Heart left ventricle (tissue), 16 donors: ENCODE measurements at regions not wholly inside any gene's neighbourhood (a gene's known extent, or its start where the extent isn't known, plus 50 kb on each side); places are given as distances from the start of the nearest gene placed in this dataset.

ENCODE experiments used
- ATAC-seq, 4 donors: fragments of 200-7000 bp; cut with Tn5 transposase; one replicate each; pipeline ENCODE4 v1.9.1; 2020 to 2022; ENCODE audit warnings: moderate library complexity in 4 of 4, mild to moderate bottlenecking in 3 of 4, moderate number of reproducible peaks in 1 of 4
- DNase-seq, 5 donors: peaks; one replicate each; pipeline ENCODE4 v3.0.0-alpha.2; 2020
- H3K27ac ChIP-seq, 12 donors: fragments of 200-600 bp; sonication (generic) in 4 of 12; one replicate each; pipeline versions ENCODE4 v1.5.0 to v1.8.0; 2016 to 2022; ENCODE audit warnings: mild to moderate bottlenecking in 2 of 12
- H3K27me3 ChIP-seq, 9 donors: fragments of 200-600 bp; sonication (generic) in 2 of 9; one replicate each; pipeline versions ENCODE4 v1.5.1 to v1.8.0; 2016 to 2022; ENCODE audit warnings: mild to moderate bottlenecking in 3 of 9
- H3K36me3 ChIP-seq, 9 donors: fragments of 200-600 bp; sonication (generic) in 2 of 9; one replicate each; pipeline versions ENCODE4 v1.5.0 to v1.8.0; 2018 to 2022; ENCODE audit warnings: mild to moderate bottlenecking in 2 of 9
- H3K4me1 ChIP-seq, 12 donors: fragments of 200-600 bp; sonication (generic) in 4 of 12; one replicate each; pipeline versions ENCODE4 v1.5.0 to v1.8.0; 2016 to 2022; ENCODE audit warnings: mild to moderate bottlenecking in 3 of 12
- H3K4me3 ChIP-seq, 12 donors: fragments of 200-600 bp; sonication (generic) in 4 of 12; one replicate each; pipeline versions ENCODE4 v1.5.0 to v1.8.0; 2017 to 2022; ENCODE audit warnings: mild to moderate bottlenecking in 9 of 12, moderate library complexity in 4 of 12
- H3K9me3 ChIP-seq, 12 donors: fragments of 200-600 bp; sonication (generic) in 4 of 12; one replicate each; pipeline versions ENCODE4 v1.5.0 to v1.8.0; 2016 to 2022; ENCODE audit warnings: mild to moderate bottlenecking in 1 of 12
- CTCF ChIP-seq, 12 donors: fragments of 200-600 bp; sonication (generic) in 4 of 12; IDR thresholded peaks; one replicate each; pipeline versions ENCODE4 v1.5.0 to v1.8.0; 2018 to 2022; ENCODE audit warnings: antibody characterized with exemption in 12 of 12, mild to moderate bottlenecking in 5 of 12
- POLR2A ChIP-seq, 2 donors: fragments of 450-650 bp; IDR thresholded peaks; one replicate each; pipeline ENCODE4 v1.6.1; 2017; ENCODE audit warnings: antibody characterized with exemption in 2 of 2, mild to moderate bottlenecking in 2 of 2, moderate library complexity in 2 of 2
- WGBS, 4 donors: extraction: QIAGEN DNeasy Blood & Tissue Kit in 2 of 4; methylation state at CpG; one replicate each; pipeline versions ENCODE4 v1.1.5 to v1.1.7; 2013 to 2018; 5-methylcytosine and 5-hydroxymethylcytosine counted together
- intact Hi-C, 10 donors: fragments of 100-400 bp; cut with DNase I; formaldehyde crosslinking; loops; one replicate each; pipeline versions ENCODE4 v1.11.1 to v1.14.2; 2022
- donor health status: ischemic (EF 13 %, LVEDD 7.1; RV severe dilation, severe dysfunction).
- donor health status: healthy with polysubstance abuse.
- donor health status: DM: no; HTN: yes; CAD: no.
- donor health status: DM: no; HTN: no; CAD: no.
- donor health status: ischemic (EF 25% LVEDD 6.9; RV normal size, moderate dysfunction).
- donor health status: ischemic (EF 25% LVEDD 5.7; RV mildly dilated, moderate dysfunction).
- donor health status: healthy.
- donor health status: DM: yes; HTN: yes; CAD: no.
- donor health status: ischemic (EF 35%, LVEDD 5.7; RV mildly dilated, moderate dysfunction).
- donor health status: nonischemic (EF 11% LVEDD 7.7; RV severe dilation, severe dysfunction).
- donor health status: DM: yes; HTN: yes; CAD: no.
- donor health status: PGD.
- donor health status: ischemic (EF 29% LVEDD 5.4; RV normal size, mild dysfunction).
- donor health status: nonischemic (EF 23%, LVEDD 6.1; RV moderate dilation, normal function).

- TF ChIP-seq CTCF (IDR thresholded peaks at IDR 0.05) (no peak), POLR2A (IDR thresholded peaks at IDR 0.05) (no peak)
- Histone ChIP-seq H3K4me1 (peaks cover 2 to 74% (median 26%) of the 10 kb centered on the region in 12 donors), H3K9me3 (no peaks in the 10 kb centered on the region), H3K36me3 (no peaks in the 10 kb centered on the region), H3K27ac (peak overlapping the region in 9 of 12 donors; percentile 6 to 72 (median 42)), H3K4me3 (peak overlapping the region in 1 of 12 donors; percentile 8), H3K27me3 (no peaks in the 10 kb centered on the region)
- intact Hi-C loops: loop anchor here in 2 of 10 donors (5.0 kb wide), 1 partner anchor 33 kb away; no protein-coding TSS in a partner anchor
- no peak for DNase-seq
- WGBS, 4 donors: 40 to 50% (median 50%) methylated on average over 3 of the region's 3 CpGs
- peak in 3 of 4 donors; percentile 46 to 83 (median 65) for ATAC-seq
Measured at GRCh38 chr6:56808871-56809359, 146.0 kb upstream of the BEND6 start.

- intact Hi-C loops: loop anchor here in 2 of 10 donors (5.0 kb wide), 1 partner anchor 34 kb away; no protein-coding TSS in a partner anchor
- Histone ChIP-seq H3K4me1 (peaks cover 8 to 79% (median 35%) of the 10 kb centered on the region in 12 donors), H3K27ac (peak overlapping the region in 9 of 12 donors; percentile 1 to 64 (median 35)), H3K9me3 (no peaks in the 10 kb centered on the region), H3K4me3 (no peak overlapping the region), H3K27me3 (no peaks in the 10 kb centered on the region), H3K36me3 (no peaks in the 10 kb centered on the region)
- ATAC-seq (no peak), DNase-seq (no peak)
- no peak for TF ChIP-seq CTCF (IDR thresholded peaks at IDR 0.05)
- no peak for TF ChIP-seq POLR2A (IDR thresholded peaks at IDR 0.05)
- WGBS, 4 donors: 73 to 75% (median 73%) methylated on average over 4 of the region's 4 CpGs
Measured at GRCh38 chr6:56807989-56808337, 146.9 kb upstream of the BEND6 start.

GRCh38 chr6:56807326-56807988, 147.4 kb upstream of the BEND6 start:
- Histone ChIP-seq H3K36me3 (no peaks in the 10 kb centered on the region), H3K27me3 (no peaks in the 10 kb centered on the region), H3K27ac (peak overlapping the region in 8 of 12 donors; percentile 20 to 64 (median 34)), H3K4me1 (peaks cover 8 to 84% (median 40%) of the 10 kb centered on the region in 12 donors), H3K4me3 (no peak overlapping the region), H3K9me3 (no peaks in the 10 kb centered on the region)
- ATAC-seq: no peak
- DNase-seq: no peak
- intact Hi-C loops: loop anchor here in 2 of 10 donors (5.0 kb wide), 1 partner anchor 35 kb away; no protein-coding TSS in a partner anchor
- no peak for TF ChIP-seq CTCF (IDR thresholded peaks at IDR 0.05)
- TF ChIP-seq POLR2A (IDR thresholded peaks at IDR 0.05): no peak
- 77 to 88% (median 86%) methylated on average over 4 of the region's 4 CpGs for WGBS, 4 donors

GRCh38 chr6:56806368-56806767, 148.5 kb upstream of the BEND6 start:
- peaks cover 8 to 79% (median 40%) of the 10 kb centered on the region in 12 donors for H3K4me1 ChIP-seq
- no peaks in the 10 kb centered on the region for H3K9me3 ChIP-seq
- peak in 2 of 4 donors; percentile 47 for ATAC-seq
- intact Hi-C loops: loop anchor here in 2 of 10 donors (5.0 kb wide), 1 partner anchor 36 kb away; no protein-coding TSS in a partner anchor
- H3K4me3 ChIP-seq: no peak overlapping the region
- 51 to 59% (median 59%) methylated on average over 1 of the region's 1 CpG for WGBS, 4 donors
- peak overlapping the region in 9 of 12 donors; percentile 3 to 64 (median 24) for H3K27ac ChIP-seq
- no peak for TF ChIP-seq POLR2A (IDR thresholded peaks at IDR 0.05)
- no peak for TF ChIP-seq CTCF (IDR thresholded peaks at IDR 0.05)
- H3K27me3 ChIP-seq: no peaks in the 10 kb centered on the region
- no peaks in the 10 kb centered on the region for H3K36me3 ChIP-seq
- DNase-seq: no peak
